ENCODE measurements at regions not wholly inside any gene's neighbourhood (a gene's known extent, or its start where the extent isn't known, plus 50 kb on each side); places are given as distances from the start of the nearest gene placed in this dataset.
"Not testable (repeated sequence)": the region's sequence is repeated elsewhere in the genome, so short reads cannot be mapped to it uniquely, and the experiment has no call there.

DNA sequence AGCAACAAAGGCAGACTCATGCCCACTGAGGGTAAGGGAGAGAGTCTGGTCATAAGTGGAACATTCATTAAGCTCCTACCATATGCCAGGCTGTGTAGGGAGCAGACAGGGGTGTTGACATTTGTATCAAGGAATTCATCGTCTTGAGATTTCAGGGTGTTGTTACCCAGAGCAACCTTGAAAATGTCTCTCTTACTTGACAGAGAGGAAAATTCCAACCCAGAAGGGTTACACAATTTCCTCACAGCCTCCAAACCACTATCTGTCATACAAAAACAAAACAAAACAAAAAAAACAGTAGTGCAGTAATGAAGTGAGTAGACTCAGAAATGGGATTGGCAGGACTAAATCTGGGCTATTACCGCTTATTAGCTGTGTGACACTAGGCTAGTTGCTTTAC is 113.2 kb downstream of the MIAT start:
- Histone ChIP-seq H3K36me3 (peaks cover 29% of the 10 kb centered on the region), H3K4me3 (no peak overlapping the region), H3K4me1 (no peaks in the 10 kb centered on the region), H3K27ac (replicated peaks) (no peak overlapping the region), H3K9me3 (replicated peaks) (peaks cover 15% of the 10 kb centered on the region), H3K27me3 (ENCODE audit: low read depth) (no peaks in the 10 kb centered on the region)
- TF ChIP-seq, protein P1, sequence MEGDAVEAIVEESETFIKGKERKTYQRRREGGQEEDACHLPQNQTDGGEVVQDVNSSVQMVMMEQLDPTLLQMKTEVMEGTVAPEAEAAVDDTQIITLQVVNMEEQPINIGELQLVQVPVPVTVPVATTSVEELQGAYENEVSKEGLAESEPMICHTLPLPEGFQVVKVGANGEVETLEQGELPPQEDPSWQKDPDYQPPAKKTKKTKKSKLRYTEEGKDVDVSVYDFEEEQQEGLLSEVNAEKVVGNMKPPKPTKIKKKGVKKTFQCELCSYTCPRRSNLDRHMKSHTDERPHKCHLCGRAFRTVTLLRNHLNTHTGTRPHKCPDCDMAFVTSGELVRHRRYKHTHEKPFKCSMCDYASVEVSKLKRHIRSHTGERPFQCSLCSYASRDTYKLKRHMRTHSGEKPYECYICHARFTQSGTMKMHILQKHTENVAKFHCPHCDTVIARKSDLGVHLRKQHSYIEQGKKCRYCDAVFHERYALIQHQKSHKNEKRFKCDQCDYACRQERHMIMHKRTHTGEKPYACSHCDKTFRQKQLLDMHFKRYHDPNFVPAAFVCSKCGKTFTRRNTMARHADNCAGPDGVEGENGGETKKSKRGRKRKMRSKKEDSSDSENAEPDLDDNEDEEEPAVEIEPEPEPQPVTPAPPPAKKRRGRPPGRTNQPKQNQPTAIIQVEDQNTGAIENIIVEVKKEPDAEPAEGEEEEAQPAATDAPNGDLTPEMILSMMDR (IDR thresholded peaks at IDR 0.05; ENCODE audit: borderline replicate concordance), result no peak
- intact Hi-C loops (cut with micrococcal nuclease), result no loop called here
- DNase-seq, result no peak

DNA sequence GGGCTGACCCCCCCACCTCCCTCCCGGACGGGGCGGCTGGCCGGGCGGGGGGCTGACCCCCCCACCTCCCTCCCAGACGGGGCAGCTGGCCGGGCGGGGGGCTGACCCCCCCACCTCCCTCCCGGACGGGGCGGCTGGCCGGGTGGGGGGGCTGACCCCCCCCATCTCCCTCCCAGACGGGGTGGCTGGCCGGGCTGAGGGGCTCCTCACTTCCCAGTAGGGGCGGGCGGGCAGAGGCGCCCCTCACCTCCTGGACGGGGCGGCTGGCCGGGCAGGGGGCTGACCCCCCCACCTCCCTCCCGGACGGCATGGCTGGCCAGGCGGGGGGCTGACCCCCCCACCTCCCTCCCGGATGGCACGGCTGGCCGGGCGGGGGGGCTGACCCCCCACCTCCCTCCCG is 115.7 kb downstream of the MIAT start:
- intact Hi-C loops (cut with micrococcal nuclease); H3K27me3 ChIP-seq (ENCODE audit: low read depth); H3K27ac ChIP-seq (replicated peaks); H3K4me3 ChIP-seq; DNase-seq: not testable (repeated sequence)
- H3K9me3 ChIP-seq (replicated peaks), result peaks cover 17% of the 10 kb centered on the region
- H3K4me1 ChIP-seq, result peaks cover 15% of the 10 kb centered on the region
- peaks cover 38% of the 10 kb centered on the region for H3K36me3 ChIP-seq

DNA sequence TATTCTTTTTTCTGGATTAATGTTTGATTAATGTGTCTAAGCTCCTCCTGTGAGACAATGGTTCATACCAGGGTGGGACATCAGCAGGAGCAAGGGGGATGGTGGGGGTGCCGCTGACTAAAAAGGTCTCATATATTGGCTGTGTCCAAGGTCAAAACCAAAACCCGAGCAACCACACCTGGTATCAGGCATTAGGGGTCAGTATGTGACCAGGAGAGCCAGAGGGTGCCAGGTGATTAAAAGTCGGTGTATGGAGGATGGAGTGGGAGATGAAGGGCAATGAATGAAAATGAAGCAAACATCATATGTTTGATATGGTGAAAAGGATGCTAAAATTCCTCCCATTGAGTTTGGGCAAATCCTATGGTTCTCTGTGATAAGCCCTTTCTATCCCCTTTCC is 118.0 kb downstream of the MIAT start:
- TF ChIP-seq, protein P1 (IDR thresholded peaks at IDR 0.05; ENCODE audit: borderline replicate concordance), result no peak
- H3K27me3 ChIP-seq (ENCODE audit: low read depth), result no peaks in the 10 kb centered on the region
- peaks cover 61% of the 10 kb centered on the region for H3K36me3 ChIP-seq
- H3K27ac ChIP-seq (replicated peaks), result no peak overlapping the region
- intact Hi-C loops (cut with micrococcal nuclease), result no loop called here
- peaks cover 28% of the 10 kb centered on the region for H3K4me1 ChIP-seq
- H3K9me3 ChIP-seq (replicated peaks), result peaks cover 26% of the 10 kb centered on the region
- no peak overlapping the region for H3K4me3 ChIP-seq
- no peak for DNase-seq

DNA sequence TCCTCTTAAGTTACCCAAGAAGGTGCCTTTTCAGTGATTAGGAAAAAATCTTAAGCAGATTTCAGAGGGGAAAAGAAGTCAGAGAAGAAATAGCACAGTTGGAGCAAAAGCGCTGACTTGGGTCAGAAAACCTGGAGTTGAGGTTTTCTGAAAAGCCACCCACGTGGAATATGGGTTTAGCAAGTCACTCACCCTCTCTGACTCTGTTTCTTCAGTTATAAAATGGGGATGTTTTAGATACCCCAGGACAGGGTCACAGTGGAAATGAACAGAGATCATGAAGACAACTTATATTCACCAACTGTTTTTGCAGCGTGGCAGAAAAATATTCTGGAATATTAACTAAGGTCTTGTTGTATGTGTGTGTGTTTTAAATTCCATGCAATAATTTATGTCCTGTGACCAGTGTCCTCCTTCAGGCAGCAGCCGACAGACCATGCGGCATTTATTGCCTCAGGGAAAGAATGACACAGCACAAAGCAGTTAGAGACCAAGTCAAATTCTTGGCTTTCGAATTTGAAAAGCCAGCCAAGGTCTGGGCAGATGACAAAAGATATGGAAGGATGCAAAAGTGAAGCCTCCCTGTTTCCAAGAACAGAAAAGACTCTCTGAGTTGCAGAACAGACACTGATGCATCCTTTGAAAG is 119.9 kb downstream of the MIAT start:
- Histone ChIP-seq H3K27ac (replicated peaks) (peak overlapping the region; percentile 2), H3K27me3 (ENCODE audit: low read depth) (no peaks in the 10 kb centered on the region), H3K4me3 (no peak overlapping the region), H3K36me3 (peaks cover 69% of the 10 kb centered on the region), H3K4me1 (peaks cover 28% of the 10 kb centered on the region), H3K9me3 (replicated peaks) (peaks cover 26% of the 10 kb centered on the region)
- TF ChIP-seq, protein P1 (IDR thresholded peaks at IDR 0.05; ENCODE audit: borderline replicate concordance), result no peak
- intact Hi-C loops (cut with micrococcal nuclease), result no loop called here
- DNase-seq, result no peak

DNA sequence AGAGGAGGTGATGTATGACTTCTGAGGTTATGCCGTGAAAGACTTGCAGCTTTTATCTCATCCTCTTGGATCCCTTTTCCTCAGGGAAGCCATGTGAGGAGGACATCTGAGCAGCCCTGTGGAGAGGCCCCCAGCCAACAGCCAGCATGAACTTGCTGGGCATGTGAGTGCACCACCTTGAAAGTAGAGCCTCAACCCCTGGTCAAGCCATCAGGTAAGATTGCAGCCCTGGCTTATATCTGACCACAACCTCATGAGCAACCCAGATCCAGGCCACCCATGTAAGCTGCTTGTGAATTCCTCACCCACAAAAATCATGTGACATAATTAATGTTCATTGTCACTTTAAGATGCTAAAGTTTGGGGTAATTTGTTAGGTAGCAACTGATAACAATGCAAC is 121.0 kb downstream of the MIAT start:
- Histone ChIP-seq H3K4me1 (peaks cover 28% of the 10 kb centered on the region), H3K36me3 (peaks cover 76% of the 10 kb centered on the region), H3K27ac (replicated peaks) (no peak overlapping the region), H3K27me3 (ENCODE audit: low read depth) (no peaks in the 10 kb centered on the region), H3K4me3 (no peak overlapping the region), H3K9me3 (replicated peaks) (peaks cover 26% of the 10 kb centered on the region)
- TF ChIP-seq, protein P1 (IDR thresholded peaks at IDR 0.05; ENCODE audit: borderline replicate concordance), result no peak
- intact Hi-C loops (cut with micrococcal nuclease), result no loop called here
- no peak for DNase-seq

DNA sequence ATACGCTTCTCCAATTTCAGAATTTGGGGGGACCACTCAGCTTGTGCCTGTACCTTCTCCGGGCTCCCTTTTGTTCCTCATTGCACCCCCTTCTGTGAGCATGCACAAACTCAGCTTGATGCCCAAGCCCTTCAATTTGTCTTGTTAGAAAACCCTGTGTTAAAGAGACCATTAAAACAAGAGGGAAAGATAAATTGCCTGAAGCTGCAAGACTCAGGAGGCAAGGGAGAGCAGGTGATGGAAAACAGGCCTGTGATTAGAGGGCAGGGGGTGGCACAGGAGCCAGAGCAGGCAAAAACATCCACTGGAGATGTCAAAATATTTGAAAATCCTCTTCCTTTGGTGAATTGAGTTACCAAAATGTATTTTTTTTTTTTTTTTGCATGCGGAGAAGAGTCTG is 121.7 kb downstream of the MIAT start:
- no peak for DNase-seq
- intact Hi-C loops (cut with micrococcal nuclease), result no loop called here
- H3K27ac ChIP-seq (replicated peaks), result no peak overlapping the region
- no peaks in the 10 kb centered on the region for H3K27me3 ChIP-seq (ENCODE audit: low read depth)
- H3K36me3 ChIP-seq, result peaks cover 72% of the 10 kb centered on the region
- no peak overlapping the region for H3K4me3 ChIP-seq
- peaks cover 26% of the 10 kb centered on the region for H3K9me3 ChIP-seq (replicated peaks)
- TF ChIP-seq, protein P1 (IDR thresholded peaks at IDR 0.05; ENCODE audit: borderline replicate concordance), result no peak
- H3K4me1 ChIP-seq, result peaks cover 28% of the 10 kb centered on the region

Measured in left ventricle myocardium inferior (tissue), 1 donor.